IMR-90 (cell line): ENCODE measurements at regions not wholly inside any gene's neighbourhood (a gene's known extent, or its start where the extent isn't known, plus 50 kb on each side); places are given as distances from the start of the nearest gene placed in this dataset.

Experiments used
- ATAC-seq: fragments of 200-7000 bp; cut with Tn5 transposase; 2 replicates; pipeline ENCODE4 v1.9.1; 2020; ENCODE audit warnings: low read depth, mild to moderate bottlenecking, moderate library complexity
- BruUV-seq: library from RNA; stranded (reverse); fragments of 400-500 nt; replicated peaks from 2 replicates; lab custom pipeline; 2021; lab: Mats Ljungman, UMichigan
- CTCF ChIA-PET: fragments of 300-600 bp; formaldehyde crosslinking; extraction: SDS; loops from one replicate; lab custom pipeline; 2021; ENCODE audit warnings: antibody characterized with exemption; lab: Yijun Ruan, JAX
- POLR2A ChIA-PET: fragments of 300-600 bp; sonication (Branson Sonifier 250); formaldehyde crosslinking; loops from one replicate; lab custom pipeline; 2022; ENCODE audit warnings: antibody characterized with exemption; ENCODE audit not compliant: unreplicated experiment; lab: Charles Lee
- DNase-seq: peaks from one replicate; pipeline ENCODE4 v3.0.0; 2013
- H2AFZ ChIP-seq: replicated peaks from 2 replicates; pipeline ENCODE3; 2013; ENCODE audit warnings: low read length, mild to moderate bottlenecking; ENCODE audit not compliant: poor library complexity
- H2AK5ac ChIP-seq: 2 replicates; pipeline ENCODE4 v1.6.1; 2013; ENCODE audit warnings: low read depth, low read length, inconsistent platforms
- H2AK9ac ChIP-seq: replicated peaks from 2 replicates; pipeline ENCODE3; 2013; ENCODE audit warnings: mild to moderate bottlenecking, low read depth, low read length, moderate library complexity; ENCODE audit not compliant: poor library complexity
- H2BK120ac ChIP-seq: 2 replicates; pipeline ENCODE4 v1.6.1; 2013; ENCODE audit warnings: low read depth, low read length, inconsistent platforms
- H2BK15ac ChIP-seq: 3 replicates; pipeline ENCODE4 v1.6.1; 2013; ENCODE audit warnings: low read depth, low read length, inconsistent platforms
- H2BK20ac ChIP-seq: 2 replicates; pipeline ENCODE4 v1.6.1; 2013; ENCODE audit warnings: low read depth, mild to moderate bottlenecking, inconsistent platforms, low read length, moderate library complexity
- H2BK5ac ChIP-seq: 2 replicates; pipeline ENCODE4 v1.6.1; 2013; ENCODE audit warnings: mild to moderate bottlenecking, low read depth, low read length, inconsistent platforms; ENCODE audit not compliant: poor library complexity, severe bottlenecking
- H3K14ac ChIP-seq: replicated peaks from 2 replicates; pipeline ENCODE4 v1.6.1; 2013; ENCODE audit warnings: low read depth, low read length, inconsistent platforms
- H3K18ac ChIP-seq: 2 replicates; pipeline ENCODE4 v1.6.1; 2013; ENCODE audit warnings: low read depth, low read length, control low read depth
- H3K23ac ChIP-seq: 2 replicates; pipeline ENCODE4 v1.6.1; 2013; ENCODE audit warnings: low read depth, low read length, inconsistent platforms
- H3K27ac ChIP-seq: 2 replicates; pipeline ENCODE4 v1.5.1; 2013; ENCODE audit warnings: mild to moderate bottlenecking, control low read depth, low read length; ENCODE audit not compliant: insufficient read depth
- H3K27me3 ChIP-seq: 2 replicates; pipeline ENCODE4 v1.6.1; 2013; ENCODE audit warnings: low read length; ENCODE audit not compliant: control insufficient read depth, insufficient read depth
- H3K36me3 ChIP-seq: 2 replicates; pipeline ENCODE4 v1.6.1; 2013; ENCODE audit warnings: low read length, mixed read lengths; ENCODE audit not compliant: control insufficient read depth, insufficient read depth
- H3K4ac ChIP-seq: 2 replicates; pipeline ENCODE4 v1.6.1; 2013; ENCODE audit warnings: low read depth, low read length, inconsistent platforms
- H3K4me1 ChIP-seq: 2 replicates; pipeline ENCODE4 v1.6.1; 2013; ENCODE audit warnings: low read length, mixed read lengths; ENCODE audit not compliant: control insufficient read depth, insufficient read depth
- H3K4me2 ChIP-seq: 2 replicates; pipeline ENCODE4 v1.6.1; 2013; ENCODE audit warnings: low read depth, mild to moderate bottlenecking, control low read depth, low read length, moderate library complexity
- H3K4me3 ChIP-seq: 2 replicates; pipeline ENCODE4 v1.5.1; 2013; ENCODE audit warnings: low read depth, mild to moderate bottlenecking, control low read depth, low read length, moderate library complexity; ENCODE audit not compliant: insufficient read depth
- H3K56ac ChIP-seq: 2 replicates; pipeline ENCODE4 v1.6.1; 2013; ENCODE audit warnings: low read length, inconsistent platforms; ENCODE audit not compliant: insufficient read depth; ENCODE audit errors: extremely low read depth
- H3K79me1 ChIP-seq, 2 experiments: 2 replicates each; pipeline ENCODE4 v1.6.1; 2013; ENCODE audit warnings: low read length in 2 of 2, inconsistent platforms in 1 of 2, low read depth in 1 of 2
- H3K9ac ChIP-seq: 2 replicates; pipeline ENCODE4 v1.6.1; 2013; ENCODE audit warnings: low read depth, low read length, control low read depth
- H3K9me1 ChIP-seq: 2 replicates; pipeline ENCODE4 v1.6.1; 2013; ENCODE audit warnings: low read length, inconsistent platforms; ENCODE audit not compliant: insufficient read depth
- H3K9me3 ChIP-seq: 2 replicates; pipeline ENCODE4 v1.6.1; 2013; ENCODE audit warnings: low read length; ENCODE audit not compliant: control insufficient read depth, insufficient read depth
- H4K20me1 ChIP-seq: 2 replicates; pipeline ENCODE4 v1.6.1; 2013; ENCODE audit warnings: low read length, inconsistent platforms; ENCODE audit not compliant: insufficient read depth
- H4K5ac ChIP-seq: 2 replicates; pipeline ENCODE4 v1.6.1; 2013; ENCODE audit warnings: mild to moderate bottlenecking, low read depth, low read length, control low read depth
- H4K8ac ChIP-seq, 2 experiments: 2 replicates each; pipeline ENCODE4 v1.6.1; 2013; ENCODE audit warnings: low read depth in 2 of 2, low read length in 2 of 2, control low read depth in 1 of 2, inconsistent platforms in 1 of 2
- H4K91ac ChIP-seq: 2 replicates; pipeline ENCODE4 v1.6.1; 2013; ENCODE audit warnings: low read depth, low read length, inconsistent platforms; ENCODE audit not compliant: insufficient read depth
- BHLHE40 ChIP-seq: fragments of 150-350 bp; IDR thresholded peaks from 2 replicates; pipeline ENCODE4 v1.6.1; 2016; ENCODE audit warnings: mild to moderate bottlenecking, low read depth, low read length
- CTCF ChIP-seq: conservative IDR thresholded peaks from 2 replicates; pipeline ENCODE4 v1.5.1; 2012; ENCODE audit warnings: mild to moderate bottlenecking, low read depth, low read length, improper control_type of control experiment
- WGBS, 2 experiments: methylation state at CpG; one replicate each; pipeline versions ENCODE4 v1.1.5 to v1.1.7; 2013; ENCODE audit warnings: missing lambda C conversion rate in 2 of 2; ENCODE audit not compliant: insufficient read length in 1 of 2; ENCODE audit errors: extremely low coverage in 2 of 2; 5-methylcytosine and 5-hydroxymethylcytosine counted together
- dilution Hi-C: fragments of 300-500 bp; cut with HindIII; formaldehyde crosslinking; loops from one replicate; pipeline ENCODE4 v1.14.3; 2018; ENCODE audit warnings: low sequenced_read_pairs; ENCODE audit not compliant: unreplicated experiment
- in situ Hi-C: fragments of 300-500 bp; cut with MboI; formaldehyde crosslinking; loops from 3 replicates; pipeline ENCODE4 v1.14.3; 2019; ENCODE audit warnings: low sequenced_read_pairs, inconsistent platforms, mixed read lengths
- intact Hi-C: fragments of 100-400 bp; cut with micrococcal nuclease; formaldehyde crosslinking; loops from 2 replicates; pipeline ENCODE4 v1.10.0; 2022

DNA sequence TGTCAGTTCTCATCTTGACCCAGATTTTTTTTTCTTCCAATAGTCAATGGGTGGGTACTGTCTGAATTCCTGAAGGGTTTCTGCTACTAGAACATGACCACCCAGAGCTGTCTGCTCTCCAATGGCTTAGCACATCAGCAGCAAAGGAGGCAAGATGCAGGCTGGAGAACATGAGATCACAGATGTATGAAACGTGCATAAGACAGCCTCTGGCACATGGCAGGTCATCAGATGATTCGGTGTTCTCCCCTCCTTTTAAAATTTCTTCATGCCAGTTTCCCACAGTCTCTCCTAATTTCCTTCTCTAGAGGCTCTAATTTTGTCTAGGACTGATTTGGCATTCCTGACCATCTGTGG, 359.3 kb upstream of the TNP1 start:
- DNase-seq, result peak; percentile 28
- H3K23ac ChIP-seq, result peak overlapping the region; percentile 41; the same call in 1 of the 2 replicates
- ATAC-seq, result no peak
- peak overlapping the region; percentile 92 for H2AK5ac ChIP-seq
- peak overlapping the region; percentile 100 for H2BK120ac ChIP-seq
- H3K9ac ChIP-seq, result no peak overlapping the region
- no TSS peak for BruUV-seq
- peak overlapping the region; percentile 99 for H3K18ac ChIP-seq
- H4K5ac ChIP-seq, result peak overlapping the region; percentile 99
- no peaks in the 10 kb centered on the region for H4K20me1 ChIP-seq
- peak overlapping the region; percentile 54 for H3K27ac ChIP-seq
- H3K14ac ChIP-seq, result peak overlapping the region; percentile 56
- H3K4me3 ChIP-seq, result no peak overlapping the region
- H4K91ac ChIP-seq, result peak overlapping the region; percentile 96
- ChIA-PET CTCF (interaction anchor here (0.8 to 1.2 kb wide), 3 partner anchors 13 to 424 kb away, joined by 3 read pairs; no protein-coding TSS in a partner anchor), POLR2A (no interaction called here)
- no CpG with 5 or more reads among the region's 2 CpGs for WGBS, 2 experiments
- peaks cover 31% of the 10 kb centered on the region for H3K4me1 ChIP-seq
- no peaks in the 10 kb centered on the region for H3K27me3 ChIP-seq
- H2BK15ac ChIP-seq, result peak overlapping the region; percentile 94
- no peak overlapping the region for H2AK9ac ChIP-seq
- H2BK5ac ChIP-seq, result peak overlapping the region; percentile 100
- H3K4me2 ChIP-seq, result no peak overlapping the region
- no peak overlapping the region for H2AFZ ChIP-seq
- H3K9me3 ChIP-seq, result no peaks in the 10 kb centered on the region
- H3K56ac ChIP-seq, result no peak overlapping the region; the same call in 1 of the 2 replicates
- TF ChIP-seq CTCF (no peak), BHLHE40 (peak; percentile 49; the same call in 1 of the 2 replicates)
- dilution Hi-C loops, result no loop called here
- H3K4ac ChIP-seq, result peak overlapping the region; percentile 96
- peaks cover 2 to 12% of the 10 kb centered on the region in 2 experiments; a peak in 3 of 4 replicates for H3K79me1 ChIP-seq
- peak overlapping the region; percentile 93 to 98 for H4K8ac ChIP-seq
- peak overlapping the region; percentile 99 for H2BK20ac ChIP-seq
- intact Hi-C loops, result no loop called here
- no peaks in the 10 kb centered on the region for H3K36me3 ChIP-seq
- H3K9me1 ChIP-seq, result peaks cover 18% of the 10 kb centered on the region
- in situ Hi-C loops, result no loop called here
